HL-60 (cell line): ENCODE measurements at regions not wholly inside any gene's neighbourhood (a gene's known extent, or its start where the extent isn't known, plus 50 kb on each side); places are given as distances from the start of the nearest gene placed in this dataset.

Experiments used
- DNase-seq, 2 experiments: peaks; one replicate each; pipeline ENCODE4 v3.0.0-alpha.2; 2010 to 2020; ENCODE audit warnings: low read depth in 1 of 2, low spot score in 1 of 2
- H3K27ac ChIP-seq: fragments of 250-450 bp; sonication (Bioruptor Pico); replicated peaks from 2 replicates; pipeline ENCODE4 v1.5.1; 2020; ENCODE audit warnings: mild to moderate bottlenecking, moderate library complexity
- H3K27me3 ChIP-seq: fragments of 250-450 bp; sonication (Bioruptor Pico); 2 replicates; pipeline ENCODE4 v1.5.1; 2021; ENCODE audit warnings: mild to moderate bottlenecking, moderate library complexity; ENCODE audit not compliant: insufficient read depth, poor library complexity, severe bottlenecking
- H3K4me3 ChIP-seq: replicated peaks from 2 replicates; pipeline ENCODE4 v1.5.1; 2011; ENCODE audit warnings: mild to moderate bottlenecking, control low read depth, low read length; ENCODE audit not compliant: insufficient read depth
- GABPA ChIP-seq: IDR thresholded peaks from 2 replicates; pipeline ENCODE4 v1.6.1; 2012; ENCODE audit warnings: low read depth
- POLR2AphosphoS5 ChIP-seq: IDR thresholded peaks from 2 replicates; pipeline ENCODE4 v1.6.1; 2012; ENCODE audit warnings: low read depth
- SPI1 ChIP-seq: IDR thresholded peaks from 2 replicates; pipeline ENCODE4 v1.6.1; 2012; ENCODE audit warnings: low read depth, mild to moderate bottlenecking, borderline replicate concordance
- TF ChIP-seq, protein P1 (sequence below): IDR thresholded peaks from one replicate; pipeline ENCODE4 v1.5.1; 2011; ENCODE audit warnings: low read length, control low read depth, inconsistent platforms; ENCODE audit not compliant: insufficient read depth
- TF ChIP-seq, protein P2 (sequence below): IDR thresholded peaks from 2 replicates; pipeline ENCODE4 v1.6.1; 2012; ENCODE audit warnings: low read depth; ENCODE audit not compliant: insufficient replicate concordance

DNA sequence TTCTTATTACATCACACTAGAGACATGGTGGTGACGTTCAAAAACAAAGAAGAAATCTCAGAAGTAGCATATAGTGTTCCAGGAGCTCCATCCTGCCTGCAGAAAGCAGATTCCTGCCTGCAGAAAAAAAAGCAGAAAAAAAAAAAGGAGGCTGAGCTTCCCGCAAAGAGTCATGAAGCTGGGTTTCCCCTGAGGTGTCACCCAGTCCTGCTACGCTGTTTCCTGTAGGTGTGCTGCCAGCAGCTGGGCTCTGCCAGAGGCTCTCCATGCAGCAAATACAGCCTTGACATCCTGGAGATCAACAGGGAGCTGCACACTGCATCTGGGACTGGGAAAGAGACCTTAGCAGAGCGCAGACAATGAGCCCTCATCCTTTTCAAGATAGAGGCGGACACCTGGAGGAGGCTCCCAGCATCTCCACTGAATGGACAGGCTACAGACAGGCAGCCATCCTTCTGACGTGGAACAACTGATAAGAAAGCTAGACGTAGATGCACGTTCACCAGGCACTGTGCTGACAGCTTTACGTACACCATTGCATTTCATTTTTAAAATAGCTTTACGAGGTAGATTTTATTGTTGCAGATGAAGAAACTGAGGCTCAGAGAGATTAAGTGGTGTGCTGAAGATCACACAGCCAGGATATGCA, 350.9 kb downstream of the FOXO1 start:
- DNase-seq, result no peak
- no peak for TF ChIP-seq SPI1
- no peak for TF ChIP-seq GABPA
- TF ChIP-seq POLR2AphosphoS5, result no peak
- TF ChIP-seq, protein P1, sequence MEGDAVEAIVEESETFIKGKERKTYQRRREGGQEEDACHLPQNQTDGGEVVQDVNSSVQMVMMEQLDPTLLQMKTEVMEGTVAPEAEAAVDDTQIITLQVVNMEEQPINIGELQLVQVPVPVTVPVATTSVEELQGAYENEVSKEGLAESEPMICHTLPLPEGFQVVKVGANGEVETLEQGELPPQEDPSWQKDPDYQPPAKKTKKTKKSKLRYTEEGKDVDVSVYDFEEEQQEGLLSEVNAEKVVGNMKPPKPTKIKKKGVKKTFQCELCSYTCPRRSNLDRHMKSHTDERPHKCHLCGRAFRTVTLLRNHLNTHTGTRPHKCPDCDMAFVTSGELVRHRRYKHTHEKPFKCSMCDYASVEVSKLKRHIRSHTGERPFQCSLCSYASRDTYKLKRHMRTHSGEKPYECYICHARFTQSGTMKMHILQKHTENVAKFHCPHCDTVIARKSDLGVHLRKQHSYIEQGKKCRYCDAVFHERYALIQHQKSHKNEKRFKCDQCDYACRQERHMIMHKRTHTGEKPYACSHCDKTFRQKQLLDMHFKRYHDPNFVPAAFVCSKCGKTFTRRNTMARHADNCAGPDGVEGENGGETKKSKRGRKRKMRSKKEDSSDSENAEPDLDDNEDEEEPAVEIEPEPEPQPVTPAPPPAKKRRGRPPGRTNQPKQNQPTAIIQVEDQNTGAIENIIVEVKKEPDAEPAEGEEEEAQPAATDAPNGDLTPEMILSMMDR, result no peak
- TF ChIP-seq, protein P2, sequence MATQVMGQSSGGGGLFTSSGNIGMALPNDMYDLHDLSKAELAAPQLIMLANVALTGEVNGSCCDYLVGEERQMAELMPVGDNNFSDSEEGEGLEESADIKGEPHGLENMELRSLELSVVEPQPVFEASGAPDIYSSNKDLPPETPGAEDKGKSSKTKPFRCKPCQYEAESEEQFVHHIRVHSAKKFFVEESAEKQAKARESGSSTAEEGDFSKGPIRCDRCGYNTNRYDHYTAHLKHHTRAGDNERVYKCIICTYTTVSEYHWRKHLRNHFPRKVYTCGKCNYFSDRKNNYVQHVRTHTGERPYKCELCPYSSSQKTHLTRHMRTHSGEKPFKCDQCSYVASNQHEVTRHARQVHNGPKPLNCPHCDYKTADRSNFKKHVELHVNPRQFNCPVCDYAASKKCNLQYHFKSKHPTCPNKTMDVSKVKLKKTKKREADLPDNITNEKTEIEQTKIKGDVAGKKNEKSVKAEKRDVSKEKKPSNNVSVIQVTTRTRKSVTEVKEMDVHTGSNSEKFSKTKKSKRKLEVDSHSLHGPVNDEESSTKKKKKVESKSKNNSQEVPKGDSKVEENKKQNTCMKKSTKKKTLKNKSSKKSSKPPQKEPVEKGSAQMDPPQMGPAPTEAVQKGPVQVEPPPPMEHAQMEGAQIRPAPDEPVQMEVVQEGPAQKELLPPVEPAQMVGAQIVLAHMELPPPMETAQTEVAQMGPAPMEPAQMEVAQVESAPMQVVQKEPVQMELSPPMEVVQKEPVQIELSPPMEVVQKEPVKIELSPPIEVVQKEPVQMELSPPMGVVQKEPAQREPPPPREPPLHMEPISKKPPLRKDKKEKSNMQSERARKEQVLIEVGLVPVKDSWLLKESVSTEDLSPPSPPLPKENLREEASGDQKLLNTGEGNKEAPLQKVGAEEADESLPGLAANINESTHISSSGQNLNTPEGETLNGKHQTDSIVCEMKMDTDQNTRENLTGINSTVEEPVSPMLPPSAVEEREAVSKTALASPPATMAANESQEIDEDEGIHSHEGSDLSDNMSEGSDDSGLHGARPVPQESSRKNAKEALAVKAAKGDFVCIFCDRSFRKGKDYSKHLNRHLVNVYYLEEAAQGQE, result no peak

DNA sequence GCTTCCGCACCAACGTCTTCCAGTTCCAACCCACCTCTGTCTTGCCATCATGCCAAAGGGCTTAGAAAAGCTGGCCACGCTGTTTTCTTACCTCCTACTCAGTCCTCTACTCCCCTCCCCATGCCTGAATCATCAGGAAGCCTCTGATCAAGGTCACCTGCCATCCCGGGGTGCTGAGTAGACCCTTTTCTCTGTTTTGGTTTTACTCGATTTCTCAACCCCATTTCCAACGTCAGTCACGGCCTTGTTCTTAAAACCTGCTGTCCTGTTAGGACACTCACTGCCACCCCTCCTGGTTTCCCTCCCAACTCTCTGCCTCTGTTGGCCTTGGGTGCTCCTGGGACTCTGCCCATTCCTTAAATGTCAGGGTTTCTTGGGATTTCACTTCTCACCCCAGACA, 350.1 kb downstream of the FOXO1 start:
- no peak overlapping the region for H3K4me3 ChIP-seq
- TF ChIP-seq, protein P1, result no peak
- TF ChIP-seq, protein P2, result no peak
- no peak for TF ChIP-seq POLR2AphosphoS5
- no peak for TF ChIP-seq GABPA
- TF ChIP-seq SPI1, result no peak
- DNase-seq, result no peak
- peaks cover 2% of the 10 kb centered on the region for H3K27me3 ChIP-seq
- no peak overlapping the region for H3K27ac ChIP-seq

More for the DNA sequence above, 350.9 kb downstream of the FOXO1 start:
- no peak overlapping the region for H3K27ac ChIP-seq
- peaks cover 2% of the 10 kb centered on the region for H3K27me3 ChIP-seq
- H3K4me3 ChIP-seq, result no peak overlapping the region

DNA sequence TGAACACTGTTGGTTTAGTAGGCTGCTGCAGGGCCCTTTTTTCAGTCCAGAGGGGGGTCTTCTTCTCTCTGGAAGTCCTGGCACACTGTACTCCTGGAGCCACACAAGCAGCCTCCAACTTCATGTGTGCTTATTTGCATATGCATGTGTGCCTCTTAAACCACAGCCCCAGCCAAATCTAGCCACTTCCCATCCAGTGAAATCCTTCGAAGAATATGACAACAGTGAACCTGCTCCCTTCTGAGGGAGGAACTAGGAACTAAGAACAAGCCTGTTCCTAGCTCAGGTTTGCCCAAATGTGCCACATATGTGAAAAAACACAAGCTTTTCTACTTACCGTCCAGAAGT, 348.5 kb downstream of the FOXO1 start:
- TF ChIP-seq SPI1, result no peak
- TF ChIP-seq, protein P2, result no peak
- TF ChIP-seq POLR2AphosphoS5, result no peak
- TF ChIP-seq, protein P1, result no peak
- no peak for TF ChIP-seq GABPA
- H3K27me3 ChIP-seq, result peaks cover 2% of the 10 kb centered on the region
- no peak overlapping the region for H3K27ac ChIP-seq
- no peak for DNase-seq
- no peak overlapping the region for H3K4me3 ChIP-seq
